ENCODE measurements at regions not wholly inside any gene's neighbourhood (a gene's known extent, or its start where the extent isn't known, plus 50 kb on each side); places are given as distances from the start of the nearest gene placed in this dataset.

DNA sequence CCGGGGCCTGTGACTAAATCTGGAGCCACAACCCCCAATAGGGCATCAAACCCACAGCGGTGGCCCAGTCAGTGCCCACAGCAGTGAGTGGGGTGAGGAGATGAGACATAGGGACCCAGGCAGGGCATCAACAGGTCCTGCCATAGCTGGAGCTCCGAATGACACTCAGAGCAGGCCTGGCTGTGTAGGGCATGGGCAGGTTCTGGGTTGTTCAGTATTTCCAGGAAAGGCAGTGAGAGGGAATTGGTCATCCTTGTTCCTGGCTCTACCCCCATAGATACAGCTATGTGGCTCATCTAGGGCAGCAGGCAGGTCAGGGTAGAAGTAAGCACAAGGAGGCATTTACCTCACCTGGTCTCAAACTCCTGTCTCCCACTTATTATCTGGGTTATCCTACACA, 126.6 kb downstream of the BUD13 start:
- TF ChIP-seq EP300 (IDR thresholded peaks at IDR 0.05) (no peak), POLR2A (IDR thresholded peaks at IDR 0.05) (no peak)
- TF ChIP-seq, protein P1, sequence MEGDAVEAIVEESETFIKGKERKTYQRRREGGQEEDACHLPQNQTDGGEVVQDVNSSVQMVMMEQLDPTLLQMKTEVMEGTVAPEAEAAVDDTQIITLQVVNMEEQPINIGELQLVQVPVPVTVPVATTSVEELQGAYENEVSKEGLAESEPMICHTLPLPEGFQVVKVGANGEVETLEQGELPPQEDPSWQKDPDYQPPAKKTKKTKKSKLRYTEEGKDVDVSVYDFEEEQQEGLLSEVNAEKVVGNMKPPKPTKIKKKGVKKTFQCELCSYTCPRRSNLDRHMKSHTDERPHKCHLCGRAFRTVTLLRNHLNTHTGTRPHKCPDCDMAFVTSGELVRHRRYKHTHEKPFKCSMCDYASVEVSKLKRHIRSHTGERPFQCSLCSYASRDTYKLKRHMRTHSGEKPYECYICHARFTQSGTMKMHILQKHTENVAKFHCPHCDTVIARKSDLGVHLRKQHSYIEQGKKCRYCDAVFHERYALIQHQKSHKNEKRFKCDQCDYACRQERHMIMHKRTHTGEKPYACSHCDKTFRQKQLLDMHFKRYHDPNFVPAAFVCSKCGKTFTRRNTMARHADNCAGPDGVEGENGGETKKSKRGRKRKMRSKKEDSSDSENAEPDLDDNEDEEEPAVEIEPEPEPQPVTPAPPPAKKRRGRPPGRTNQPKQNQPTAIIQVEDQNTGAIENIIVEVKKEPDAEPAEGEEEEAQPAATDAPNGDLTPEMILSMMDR (IDR thresholded peaks at IDR 0.05): no peak
